Sigmoid colon (tissue), 4 donors: ENCODE measurements at regions not wholly inside any gene's neighbourhood (a gene's known extent, or its start where the extent isn't known, plus 50 kb on each side); places are given as distances from the start of the nearest gene placed in this dataset.

Experiments
- CTCF ChIP-seq, 4 experiments: fragments of 450-650 bp in 3 of 4; fragments of 200-600 bp in 1 of 4; IDR thresholded peaks; one replicate each; pipeline ENCODE4 v1.5.1; 2016 to 2019; ENCODE audit warnings: antibody characterized with exemption in 4 of 4, mild to moderate bottlenecking in 3 of 4, moderate library complexity in 2 of 4
- EP300 ChIP-seq, 4 donors: sonication (generic); formaldehyde crosslinking; IDR thresholded peaks; one replicate each; pipeline ENCODE4 v1.6.1; 2017; ENCODE audit warnings: antibody characterized with exemption in 4 of 4
- POLR2A ChIP-seq, 2 donors: fragments of 450-650 bp; IDR thresholded peaks; one replicate each; pipeline ENCODE4 v1.6.1; 2016; ENCODE audit warnings: antibody characterized with exemption in 2 of 2, mild to moderate bottlenecking in 2 of 2, moderate library complexity in 2 of 2
- POLR2AphosphoS5 ChIP-seq, 4 donors: sonication (generic); formaldehyde crosslinking; IDR thresholded peaks; one replicate each; pipeline ENCODE4 v1.6.1; 2017; ENCODE audit warnings: antibody characterized with exemption in 4 of 4

- TF ChIP-seq CTCF (IDR thresholded peaks at IDR 0.05) (no peak), EP300 (IDR thresholded peaks at IDR 0.05) (no peak), POLR2A (IDR thresholded peaks at IDR 0.05) (no peak), POLR2AphosphoS5 (IDR thresholded peaks at IDR 0.05) (no peak)
Observed at GRCh38 chr3:72181251-72181650, 396.3 kb upstream of the PROK2 start.
